ENCODE measurements at regions not wholly inside any gene's neighbourhood (a gene's known extent, or its start where the extent isn't known, plus 50 kb on each side); places are given as distances from the start of the nearest gene placed in this dataset.

DNA sequence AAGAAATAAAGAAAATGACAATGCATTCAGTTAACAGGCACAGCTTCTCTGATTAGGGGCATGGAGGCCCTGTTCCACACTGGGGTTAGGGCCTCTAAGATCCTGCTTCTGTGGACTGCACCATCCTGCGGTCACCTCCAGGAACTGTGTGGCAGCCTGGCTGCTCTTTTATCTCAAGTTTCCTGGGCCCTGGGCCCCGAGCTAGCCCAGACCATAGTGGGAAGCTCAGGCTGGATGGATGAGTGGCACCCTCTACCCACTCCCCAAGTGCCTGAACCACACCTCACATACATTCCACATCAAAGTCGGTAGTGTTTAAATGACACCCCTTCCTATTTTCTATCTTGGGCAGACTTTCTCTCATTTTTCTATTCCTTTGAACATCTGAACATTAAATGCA, 461.5 kb upstream of the MKI67 start:
- TF ChIP-seq POLR2A (IDR thresholded peaks at IDR 0.05): no peak
- no peak for TF ChIP-seq EP300 (IDR thresholded peaks at IDR 0.05)
- TF ChIP-seq, protein P1, sequence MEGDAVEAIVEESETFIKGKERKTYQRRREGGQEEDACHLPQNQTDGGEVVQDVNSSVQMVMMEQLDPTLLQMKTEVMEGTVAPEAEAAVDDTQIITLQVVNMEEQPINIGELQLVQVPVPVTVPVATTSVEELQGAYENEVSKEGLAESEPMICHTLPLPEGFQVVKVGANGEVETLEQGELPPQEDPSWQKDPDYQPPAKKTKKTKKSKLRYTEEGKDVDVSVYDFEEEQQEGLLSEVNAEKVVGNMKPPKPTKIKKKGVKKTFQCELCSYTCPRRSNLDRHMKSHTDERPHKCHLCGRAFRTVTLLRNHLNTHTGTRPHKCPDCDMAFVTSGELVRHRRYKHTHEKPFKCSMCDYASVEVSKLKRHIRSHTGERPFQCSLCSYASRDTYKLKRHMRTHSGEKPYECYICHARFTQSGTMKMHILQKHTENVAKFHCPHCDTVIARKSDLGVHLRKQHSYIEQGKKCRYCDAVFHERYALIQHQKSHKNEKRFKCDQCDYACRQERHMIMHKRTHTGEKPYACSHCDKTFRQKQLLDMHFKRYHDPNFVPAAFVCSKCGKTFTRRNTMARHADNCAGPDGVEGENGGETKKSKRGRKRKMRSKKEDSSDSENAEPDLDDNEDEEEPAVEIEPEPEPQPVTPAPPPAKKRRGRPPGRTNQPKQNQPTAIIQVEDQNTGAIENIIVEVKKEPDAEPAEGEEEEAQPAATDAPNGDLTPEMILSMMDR (IDR thresholded peaks at IDR 0.05): no peak

Data from sigmoid colon (tissue), 4 donors.